GM18907 (cell line): ENCODE measurements at regions not wholly inside any gene's neighbourhood (a gene's known extent, or its start where the extent isn't known, plus 50 kb on each side); places are given as distances from the start of the nearest gene placed in this dataset.
"Not testable (repeated sequence)": the region's sequence is repeated elsewhere in the genome, so short reads cannot be mapped to it uniquely, and the experiment has no call there.

Experiments
- ATAC-seq: cut with Tn5 transposase; IDR thresholded peaks from one replicate; pipeline ENCODE4 v1.9.1; 2021; ENCODE audit warnings: mild to moderate bottlenecking, moderate library complexity; ENCODE audit not compliant: unreplicated experiment

DNA sequence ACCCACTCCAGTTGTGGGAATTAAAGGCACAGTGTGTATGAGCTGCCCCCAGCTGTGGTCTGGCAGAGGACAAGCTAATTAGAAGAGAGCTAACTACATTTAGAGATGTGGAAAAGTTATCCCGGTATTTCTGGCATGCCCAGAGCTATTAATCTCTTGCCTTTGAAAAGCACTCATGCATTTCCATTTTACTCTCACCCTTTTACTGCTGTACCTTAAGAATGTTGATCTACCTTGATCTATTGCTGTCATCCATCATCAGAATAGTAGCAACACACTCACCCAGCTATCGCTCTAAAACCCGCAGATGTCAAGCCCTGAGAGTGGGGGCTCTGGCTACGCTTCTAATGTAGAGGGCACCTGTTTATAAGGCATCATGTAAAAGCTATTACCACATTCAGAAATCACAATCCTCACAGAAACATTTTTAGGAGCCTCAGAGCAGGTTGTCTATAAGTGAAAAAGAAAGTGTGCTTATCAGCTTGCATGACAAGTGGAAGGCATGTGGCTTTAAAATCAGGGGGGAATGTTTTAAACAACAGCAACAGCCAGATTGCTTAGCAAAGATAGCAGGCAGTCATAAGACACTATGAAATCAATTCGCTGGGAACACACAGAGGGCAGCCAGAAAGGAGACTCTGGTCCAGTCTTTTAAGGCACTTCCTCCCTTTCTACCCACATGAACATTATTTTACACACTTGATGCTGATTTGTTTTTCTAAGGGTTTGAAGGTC lies 224.2 kb upstream of the IRS2 start:
- ATAC-seq: no peak

DNA sequence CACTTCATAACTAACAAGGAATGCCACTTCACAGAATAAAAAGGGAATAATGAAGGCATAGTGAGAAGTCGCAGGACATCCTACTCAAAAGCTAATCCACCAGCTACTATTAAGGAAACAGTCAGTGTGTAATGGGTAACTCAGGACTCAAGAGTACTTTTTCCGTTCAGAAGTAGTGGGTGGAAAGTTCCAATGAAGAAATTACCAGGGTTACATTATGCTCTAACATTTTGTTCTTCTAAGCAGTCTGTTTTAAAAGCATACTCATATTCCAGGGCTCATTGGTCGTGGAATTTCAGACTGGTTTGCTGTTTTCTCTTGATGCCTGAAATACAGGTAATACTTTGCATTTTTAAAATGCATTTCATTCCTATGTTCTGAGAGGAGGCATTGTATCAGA lies 222.4 kb upstream of the IRS2 start:
- no peak for ATAC-seq

GRCh38 chr13:110006304-110006703 lies 219.9 kb upstream of the IRS2 start:
- ATAC-seq: no peak

DNA sequence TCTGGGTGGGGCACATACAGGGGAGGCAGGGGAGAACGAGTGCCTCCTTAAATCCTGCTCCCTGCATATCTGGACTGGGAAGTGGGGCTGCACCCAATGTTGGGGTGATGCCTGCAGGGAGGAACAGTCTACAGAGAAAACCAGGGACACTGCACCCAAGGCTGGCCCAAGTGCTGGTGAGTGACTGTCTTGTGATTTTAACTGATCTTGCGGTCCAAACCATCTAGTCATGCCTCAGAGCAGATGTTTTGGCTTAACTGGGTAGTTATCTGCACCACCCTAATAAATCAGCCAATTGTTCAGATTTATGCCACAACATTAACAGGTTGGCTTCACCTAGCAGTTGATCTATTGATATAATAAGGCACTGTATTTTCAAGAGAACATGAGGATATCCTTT lies 219.2 kb upstream of the IRS2 start:
- ATAC-seq: no peak

- no peak for ATAC-seq
Observed at GRCh38 chr13:110004814-110005213, 218.4 kb upstream of the IRS2 start.

DNA sequence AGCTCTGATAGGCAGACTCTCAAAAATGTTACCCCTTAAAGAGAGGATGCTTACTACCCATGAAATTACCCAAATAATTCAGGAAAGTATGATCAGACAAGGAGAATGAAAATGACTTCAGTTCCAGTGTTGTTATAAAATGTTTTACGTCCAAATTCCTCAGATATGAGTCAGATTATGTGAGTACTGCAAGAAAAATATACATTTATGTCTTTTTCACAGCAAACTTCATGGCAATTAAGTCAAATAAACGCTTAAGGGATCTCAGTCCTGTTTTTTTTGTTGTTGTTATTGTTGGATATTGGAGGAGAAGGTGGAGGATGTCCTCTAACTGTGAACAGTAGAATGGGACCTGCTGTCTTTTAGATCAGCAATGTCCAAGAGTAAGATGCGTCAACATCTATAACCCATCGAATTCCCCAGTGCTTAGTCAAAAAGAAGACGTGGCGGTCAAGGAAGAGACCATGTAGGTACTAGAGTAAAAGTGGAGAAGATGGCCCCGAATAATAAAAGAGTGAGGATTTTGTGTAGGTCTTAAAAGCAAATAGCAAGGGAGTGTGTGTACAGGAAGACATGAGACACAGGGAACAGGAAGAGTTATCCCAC lies 215.4 kb upstream of the IRS2 start:
- ATAC-seq: no peak

- no peak for ATAC-seq
Observed at GRCh38 chr13:110000534-110001345, 214.4 kb upstream of the IRS2 start.

DNA sequence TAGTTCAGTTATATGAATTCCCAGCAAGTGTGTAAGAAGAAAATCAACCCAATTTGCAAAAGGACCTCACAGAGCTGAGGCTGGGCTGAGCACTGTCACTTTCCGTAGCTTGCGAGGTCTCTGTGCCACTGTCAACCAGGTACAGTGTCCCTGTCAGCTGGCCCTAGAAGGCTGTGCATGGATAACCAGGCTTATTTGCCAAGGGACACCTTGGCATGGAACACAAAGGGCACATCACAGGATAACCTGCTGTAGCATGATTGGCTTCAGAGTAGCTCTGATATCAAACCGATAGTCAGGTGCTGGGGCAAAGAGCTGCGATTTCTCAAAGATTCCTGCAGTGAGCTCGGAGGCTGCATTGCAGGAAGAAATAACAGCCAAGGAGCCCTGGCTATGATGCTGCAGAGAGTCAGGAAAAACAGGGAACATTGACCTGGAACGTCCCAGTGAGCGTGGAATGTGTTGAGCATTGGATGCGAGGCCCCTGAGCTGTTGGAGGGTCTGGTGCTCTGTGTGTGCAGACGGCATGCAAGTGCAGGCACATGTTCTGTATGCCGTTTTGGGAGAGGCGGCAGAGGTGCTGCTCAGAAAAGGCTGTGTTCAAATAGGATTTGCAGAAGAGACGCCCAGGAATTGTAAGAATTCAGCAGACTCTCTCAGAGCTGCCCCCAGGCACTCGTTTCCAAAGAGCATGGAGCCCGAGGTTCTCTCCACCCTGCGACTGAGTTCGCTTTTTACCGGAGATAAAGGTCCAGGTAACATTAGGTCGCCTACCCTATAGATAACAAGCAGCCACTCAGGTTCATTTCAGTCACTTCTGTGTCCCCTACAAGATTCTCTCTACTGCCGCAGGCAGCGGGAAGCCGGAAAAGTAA lies 213.5 kb upstream of the IRS2 start:
- no peak for ATAC-seq

GRCh38 chr13:109998684-109999533 lies 212.5 kb upstream of the IRS2 start:
- ATAC-seq: no peak

GRCh38 chr13:109998037-109998436 lies 211.7 kb upstream of the IRS2 start:
- no peak for ATAC-seq

DNA sequence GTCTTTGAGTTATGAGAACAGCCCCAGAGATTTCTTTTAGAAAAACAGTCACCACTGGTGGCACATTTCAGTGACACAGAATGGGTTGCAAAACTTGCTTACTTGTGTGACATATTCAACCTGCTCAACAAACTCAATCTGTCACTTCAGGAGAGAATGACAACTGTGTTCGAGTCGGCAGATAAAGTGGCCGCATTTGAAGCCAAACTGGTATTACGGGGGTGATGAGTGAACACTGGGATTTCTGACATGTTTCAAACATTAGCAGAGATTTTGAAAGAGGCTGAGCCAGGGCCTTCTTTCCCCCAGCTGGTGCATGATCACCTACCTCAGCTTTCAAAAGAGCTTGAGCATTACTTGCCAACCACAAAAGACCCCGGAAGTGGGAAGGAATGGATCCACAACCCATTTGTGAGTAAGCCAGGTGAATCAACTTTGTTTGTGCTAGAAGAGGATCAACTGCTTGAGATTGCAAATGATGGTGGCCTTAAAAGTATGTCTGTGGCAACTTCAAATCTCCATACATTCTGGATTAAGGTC lies 210.7 kb upstream of the IRS2 start:
- ATAC-seq: not testable (repeated sequence)

GRCh38 chr13:109996404-109996960 lies 210.1 kb upstream of the IRS2 start:
- ATAC-seq: no peak

GRCh38 chr13:109995578-109995977 lies 209.2 kb upstream of the IRS2 start:
- ATAC-seq: no peak

- no peak for ATAC-seq
Observed at GRCh38 chr13:109990296-109990695, 203.9 kb upstream of the IRS2 start.

GRCh38 chr13:109989686-109990085 lies 203.3 kb upstream of the IRS2 start:
- no peak for ATAC-seq

- no peak for ATAC-seq
Observed at GRCh38 chr13:109989155-109989554, 202.8 kb upstream of the IRS2 start.

DNA sequence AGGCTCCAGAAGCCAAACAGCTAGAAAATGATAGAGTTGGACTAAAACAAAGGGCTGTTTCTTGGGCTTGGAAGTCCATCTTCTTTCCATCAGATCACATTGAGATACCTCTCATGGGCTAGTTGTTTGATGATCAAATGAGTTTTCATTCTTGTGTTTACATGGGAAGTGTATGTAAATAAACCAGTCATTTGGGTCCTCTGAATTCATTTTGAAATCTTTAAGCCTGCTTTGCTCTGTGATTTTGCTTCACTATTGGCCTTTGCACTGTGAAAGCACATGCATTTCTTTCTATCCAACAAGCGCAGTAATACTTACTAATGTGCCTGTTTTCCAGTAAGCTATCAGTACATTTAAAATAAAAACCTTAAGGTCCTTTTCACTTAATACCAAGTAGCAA lies 200.5 kb upstream of the IRS2 start:
- ATAC-seq: no peak

- ATAC-seq: no peak
Observed at GRCh38 chr13:109985871-109986450, 199.6 kb upstream of the IRS2 start.

DNA sequence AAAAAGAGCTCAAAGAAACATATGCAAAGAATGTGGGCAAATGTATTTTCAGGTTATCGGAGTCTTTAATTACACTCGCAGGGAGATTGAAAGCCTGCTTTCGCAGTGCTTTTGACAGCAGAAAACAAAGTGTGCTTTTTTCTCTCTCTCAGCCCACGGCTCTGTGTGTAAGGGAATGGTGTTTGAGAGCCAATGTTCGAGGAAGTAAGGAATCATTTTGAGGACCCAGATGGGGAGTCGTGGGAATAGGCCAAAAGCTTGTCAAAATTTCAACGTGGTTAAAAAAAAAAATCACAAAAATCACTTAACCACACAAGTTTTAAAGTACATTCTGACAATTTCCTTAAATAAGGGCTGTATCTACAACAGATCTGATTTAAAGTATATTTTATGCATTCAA lies 197.1 kb upstream of the IRS2 start:
- no peak for ATAC-seq
